ENCODE measurements at regions not wholly inside any gene's neighbourhood (a gene's known extent, or its start where the extent isn't known, plus 50 kb on each side); places are given as distances from the start of the nearest gene placed in this dataset.

DNA sequence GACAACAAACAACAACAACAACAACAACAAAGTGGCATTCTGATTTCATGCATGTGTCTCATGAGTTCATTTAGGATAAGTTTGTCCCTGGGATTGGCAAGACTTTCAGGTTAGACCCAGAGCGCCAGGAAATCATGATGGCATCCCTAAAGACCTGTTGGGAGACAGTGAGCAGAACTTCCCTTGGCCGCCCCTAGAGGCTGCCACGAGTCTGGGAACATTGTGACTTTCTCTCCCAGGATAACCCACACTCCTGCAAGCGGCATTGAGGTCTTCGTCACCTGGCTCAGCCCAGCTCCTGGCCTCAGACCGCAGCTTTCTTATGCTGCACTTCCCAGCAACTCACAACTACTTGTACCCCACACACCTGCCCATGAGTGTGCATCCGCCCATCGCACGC, 80.5 kb upstream of the RNF32 start:
- TF ChIP-seq YY1 (IDR thresholded peaks at IDR 0.05; ENCODE audit: insufficient read depth, insufficient read length) (no peak), ZNF274 (IDR thresholded peaks at IDR 0.05; ENCODE audit: low read depth, low read length) (no peak)
